Gastrocnemius medialis (tissue), 4 donors: ENCODE measurements at regions not wholly inside any gene's neighbourhood (a gene's known extent, or its start where the extent isn't known, plus 50 kb on each side); places are given as distances from the start of the nearest gene placed in this dataset.

Source experiments
- ATAC-seq, 2 donors: fragments of 150-250 bp; one replicate each; pipeline ENCODE4 v1.9.1; 2016
- DNase-seq, 2 donors: peaks; one replicate each; pipeline ENCODE4 v3.0.0-alpha.2; 2019
- H3K27ac ChIP-seq, 4 donors: fragments of 200-600 bp; sonication (generic); 1 replicate in 1 of 4; 2 replicates in 3 of 4; pipeline ENCODE4 v1.5.1; 2016 to 2018; ENCODE audit warnings: mild to moderate bottlenecking in 2 of 4, moderate library complexity in 1 of 4
- H3K27me3 ChIP-seq, 3 donors: fragments of 200-600 bp; sonication (generic) in 2 of 3; 1 replicate in 1 of 3; 2 replicates in 2 of 3; pipeline versions ENCODE4 v1.5.1 to v1.6.0; 2016 to 2019; ENCODE audit warnings: mild to moderate bottlenecking in 1 of 3, moderate library complexity in 1 of 3
- H3K36me3 ChIP-seq, 2 donors: fragments of 200-600 bp; sonication (generic) in 1 of 2; one replicate each; pipeline ENCODE4 v1.5.1; 2017 to 2018
- H3K4me1 ChIP-seq, 2 donors: fragments of 200-600 bp; sonication (generic) in 1 of 2; one replicate each; pipeline ENCODE4 v1.5.1; 2016 to 2017; ENCODE audit warnings: mild to moderate bottlenecking in 2 of 2
- H3K4me3 ChIP-seq, 4 donors: fragments of 200-600 bp; sonication (generic) in 3 of 4; 1 replicate in 1 of 4; 2 replicates in 3 of 4; pipeline ENCODE4 v1.5.1; 2016 to 2019; ENCODE audit warnings: mild to moderate bottlenecking in 2 of 4
- H3K9me3 ChIP-seq, 3 donors: fragments of 200-600 bp; sonication (generic) in 2 of 3; 1 replicate in 1 of 3; 2 replicates in 2 of 3; pipeline ENCODE4 v1.5.1; 2016 to 2019
- POLR2A ChIP-seq, 2 donors: fragments of 450-650 bp; IDR thresholded peaks; one replicate each; pipeline ENCODE4 v1.6.1; 2017; ENCODE audit warnings: antibody characterized with exemption in 2 of 2, mild to moderate bottlenecking in 2 of 2, moderate library complexity in 2 of 2
- in situ Hi-C, 4 donors: fragments of 200-750 bp; cut with MboI; loops; one replicate each; pipeline versions ENCODE4 v1.15.0 to v1.8.0; 2017; ENCODE audit warnings: low sequenced_read_pairs in 4 of 4
- intact Hi-C: fragments of 100-400 bp; cut with DNase I; formaldehyde crosslinking; loops from one replicate; pipeline ENCODE4 v1.15.1; 2023; ENCODE audit warnings: low total_unique reads
- TF ChIP-seq, protein P1 (sequence below), 5 experiments: fragments of 450-650 bp in 3 of 5; fragments of 200-600 bp in 2 of 5; sonication (generic) in 2 of 5; IDR thresholded peaks in 4 of 5; conservative IDR thresholded peaks in 1 of 5; 1 replicate in 4 of 5; 2 replicates in 1 of 5; pipeline ENCODE4 v1.5.1; 2016 to 2019; ENCODE audit warnings: antibody characterized with exemption in 5 of 5, mild to moderate bottlenecking in 3 of 5, moderate library complexity in 3 of 5

DNA sequence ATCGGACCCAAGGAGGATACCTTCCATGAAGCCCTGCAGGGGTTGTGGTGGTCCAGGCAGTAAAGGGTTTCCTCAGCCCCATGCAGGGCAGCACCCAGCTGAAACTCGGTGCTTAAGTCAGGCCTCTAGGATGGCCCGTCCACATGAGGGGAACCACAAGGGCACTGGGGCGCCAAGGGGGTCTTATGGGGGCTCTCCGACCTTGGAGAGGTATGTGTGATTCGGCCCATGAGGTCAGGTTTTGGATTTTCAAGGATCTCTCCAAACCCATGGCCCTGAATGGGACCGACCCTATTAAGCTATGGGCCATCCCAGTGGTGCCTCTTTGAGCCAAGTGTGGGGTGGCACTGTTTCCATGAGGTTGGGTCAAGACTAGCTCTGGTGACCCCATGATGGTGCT lies 233.3 kb downstream of the SNRPN start:
- Histone ChIP-seq H3K36me3 (no peaks in the 10 kb centered on the region), H3K4me3 (no peak overlapping the region), H3K4me1 (no peaks in the 10 kb centered on the region), H3K27me3 (no peaks in the 10 kb centered on the region), H3K27ac (no peak overlapping the region), H3K9me3 (no peaks in the 10 kb centered on the region)
- TF ChIP-seq, protein P1, sequence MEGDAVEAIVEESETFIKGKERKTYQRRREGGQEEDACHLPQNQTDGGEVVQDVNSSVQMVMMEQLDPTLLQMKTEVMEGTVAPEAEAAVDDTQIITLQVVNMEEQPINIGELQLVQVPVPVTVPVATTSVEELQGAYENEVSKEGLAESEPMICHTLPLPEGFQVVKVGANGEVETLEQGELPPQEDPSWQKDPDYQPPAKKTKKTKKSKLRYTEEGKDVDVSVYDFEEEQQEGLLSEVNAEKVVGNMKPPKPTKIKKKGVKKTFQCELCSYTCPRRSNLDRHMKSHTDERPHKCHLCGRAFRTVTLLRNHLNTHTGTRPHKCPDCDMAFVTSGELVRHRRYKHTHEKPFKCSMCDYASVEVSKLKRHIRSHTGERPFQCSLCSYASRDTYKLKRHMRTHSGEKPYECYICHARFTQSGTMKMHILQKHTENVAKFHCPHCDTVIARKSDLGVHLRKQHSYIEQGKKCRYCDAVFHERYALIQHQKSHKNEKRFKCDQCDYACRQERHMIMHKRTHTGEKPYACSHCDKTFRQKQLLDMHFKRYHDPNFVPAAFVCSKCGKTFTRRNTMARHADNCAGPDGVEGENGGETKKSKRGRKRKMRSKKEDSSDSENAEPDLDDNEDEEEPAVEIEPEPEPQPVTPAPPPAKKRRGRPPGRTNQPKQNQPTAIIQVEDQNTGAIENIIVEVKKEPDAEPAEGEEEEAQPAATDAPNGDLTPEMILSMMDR (IDR thresholded peaks at IDR 0.05 in 4 of 5, conservative IDR thresholded peaks at IDR 0.05 in 1 of 5), result no peak
- TF ChIP-seq POLR2A (IDR thresholded peaks at IDR 0.05), result no peak
- intact Hi-C loops, result no loop called here
- DNase-seq (no peak), ATAC-seq (no peak)
- in situ Hi-C loops, result no loop called here

DNA sequence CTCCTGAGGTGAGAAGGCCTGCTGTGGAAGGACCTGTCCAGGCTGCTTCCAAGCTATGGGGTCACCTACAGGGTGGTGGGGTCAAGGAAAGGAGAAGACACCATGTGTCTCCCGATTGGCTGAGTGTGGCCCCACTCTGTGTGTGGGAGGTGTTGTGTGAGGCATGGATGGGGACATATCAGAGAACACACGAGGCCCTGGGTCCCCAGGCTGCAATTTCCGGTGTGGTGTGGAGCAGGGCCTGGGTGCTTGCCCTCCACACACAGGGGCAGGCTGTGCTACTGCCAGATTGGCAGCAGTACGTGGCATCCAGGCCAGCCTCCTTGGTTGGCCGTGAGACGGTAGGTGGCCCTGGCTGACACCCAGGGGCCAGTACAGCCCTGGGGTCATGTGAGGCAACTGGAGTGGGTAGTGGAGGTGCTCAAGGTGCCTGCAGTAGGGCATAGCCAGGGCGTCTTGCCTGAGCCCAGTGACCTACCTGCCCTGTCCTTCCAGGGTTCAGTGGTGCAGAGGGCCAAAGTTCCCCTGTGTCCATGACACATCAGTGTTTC lies 233.8 kb downstream of the SNRPN start:
- no peaks in the 10 kb centered on the region for H3K9me3 ChIP-seq
- no peak overlapping the region for H3K4me3 ChIP-seq
- no peaks in the 10 kb centered on the region for H3K27me3 ChIP-seq
- no peak for TF ChIP-seq POLR2A (IDR thresholded peaks at IDR 0.05)
- TF ChIP-seq, protein P1 (IDR thresholded peaks at IDR 0.05 in 4 of 5, conservative IDR thresholded peaks at IDR 0.05 in 1 of 5), result no peak
- intact Hi-C loops, result no loop called here
- H3K27ac ChIP-seq, result no peak overlapping the region
- no peak for ATAC-seq
- in situ Hi-C loops, result no loop called here
- H3K36me3 ChIP-seq, result no peaks in the 10 kb centered on the region
- H3K4me1 ChIP-seq, result no peaks in the 10 kb centered on the region
- DNase-seq, result no peak

DNA sequence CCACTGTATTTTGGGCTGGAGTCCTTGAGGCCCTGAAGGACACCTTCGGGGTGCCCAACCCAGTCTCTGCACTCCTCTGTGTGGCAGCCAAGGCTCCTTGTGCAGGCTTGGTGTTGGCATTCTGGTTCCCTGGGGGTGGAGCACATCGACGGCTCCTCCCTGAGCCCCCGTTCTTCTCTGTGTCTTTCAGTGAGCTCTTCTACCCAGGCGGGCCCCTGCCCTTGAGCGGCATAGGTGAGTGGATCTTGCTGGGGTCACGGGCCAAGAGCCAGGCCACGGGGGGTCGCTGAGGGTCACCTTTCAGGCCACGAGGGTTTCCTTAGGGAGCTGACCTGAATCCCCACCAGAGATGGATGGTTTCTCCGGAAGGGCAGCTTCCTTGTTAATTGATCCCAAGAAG lies 234.8 kb downstream of the SNRPN start:
- intact Hi-C loops (no loop called here), in situ Hi-C loops (no loop called here)
- H3K9me3 ChIP-seq, result no peaks in the 10 kb centered on the region
- no peak for ATAC-seq
- no peaks in the 10 kb centered on the region for H3K4me1 ChIP-seq
- no peak overlapping the region for H3K4me3 ChIP-seq
- H3K36me3 ChIP-seq, result no peaks in the 10 kb centered on the region
- no peak for TF ChIP-seq POLR2A (IDR thresholded peaks at IDR 0.05)
- TF ChIP-seq, protein P1 (IDR thresholded peaks at IDR 0.05 in 4 of 5, conservative IDR thresholded peaks at IDR 0.05 in 1 of 5), result no peak
- DNase-seq, result no peak
- H3K27ac ChIP-seq, result no peak overlapping the region
- no peaks in the 10 kb centered on the region for H3K27me3 ChIP-seq

DNA sequence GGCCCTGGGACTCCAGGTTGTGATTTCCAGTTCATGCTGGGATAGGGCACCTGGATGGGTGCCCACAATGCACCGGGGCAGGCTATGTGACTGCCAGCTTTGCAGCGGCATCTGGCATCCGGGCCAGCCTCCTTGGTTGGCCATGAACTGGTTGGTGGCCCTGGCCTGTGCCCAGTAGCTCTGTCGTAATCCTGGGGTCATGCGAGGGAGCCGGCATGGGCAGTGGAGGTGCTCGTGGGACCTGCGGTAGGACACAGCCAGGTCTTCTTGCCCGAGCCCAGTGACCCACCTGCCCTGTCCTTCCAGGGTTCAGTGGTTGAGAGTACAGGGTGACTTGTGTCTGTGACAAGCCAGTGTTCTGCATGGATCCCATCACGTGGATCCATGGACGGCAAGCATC lies 237.9 kb downstream of the SNRPN start:
- TF ChIP-seq, protein P1 (IDR thresholded peaks at IDR 0.05 in 4 of 5, conservative IDR thresholded peaks at IDR 0.05 in 1 of 5), result no peak
- TF ChIP-seq POLR2A (IDR thresholded peaks at IDR 0.05), result no peak

DNA sequence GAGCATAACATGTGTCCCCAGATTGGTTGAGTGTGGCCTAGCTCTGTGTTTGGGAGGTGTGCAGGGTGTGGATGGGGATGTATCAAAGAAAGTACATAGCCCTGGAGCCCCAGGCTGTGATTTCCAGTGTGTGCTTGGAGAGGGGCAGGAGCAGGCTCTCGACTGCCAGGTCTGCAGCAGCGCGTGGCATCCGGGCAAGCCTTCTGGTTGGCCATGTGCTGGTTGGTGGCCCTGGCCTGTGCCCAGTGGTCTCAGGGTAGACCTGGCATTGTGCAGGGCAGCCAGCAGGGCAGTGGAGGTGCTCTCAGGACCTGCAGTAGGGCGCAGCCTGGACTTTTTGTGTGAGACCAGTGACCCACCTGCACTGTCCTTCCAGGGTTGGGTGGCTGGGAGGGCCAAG lies 231.5 kb downstream of the UBE3A start:
- Histone ChIP-seq H3K4me3 (no peak overlapping the region), H3K27me3 (no peaks in the 10 kb centered on the region), H3K27ac (no peak overlapping the region), H3K36me3 (no peaks in the 10 kb centered on the region), H3K9me3 (no peaks in the 10 kb centered on the region), H3K4me1 (no peaks in the 10 kb centered on the region)
- ATAC-seq (no peak), DNase-seq (no peak)
- intact Hi-C loops (no loop called here), in situ Hi-C loops (no loop called here)
- TF ChIP-seq, protein P1 (IDR thresholded peaks at IDR 0.05 in 4 of 5, conservative IDR thresholded peaks at IDR 0.05 in 1 of 5), result no peak

More for the DNA sequence above, 237.9 kb downstream of the SNRPN start:
- no peaks in the 10 kb centered on the region for H3K4me1 ChIP-seq
- DNase-seq (no peak), ATAC-seq (no peak)
- intact Hi-C loops (no loop called here), in situ Hi-C loops (no loop called here)
- H3K27me3 ChIP-seq, result no peaks in the 10 kb centered on the region
- H3K36me3 ChIP-seq, result no peaks in the 10 kb centered on the region
- no peak overlapping the region for H3K27ac ChIP-seq
- no peak overlapping the region for H3K4me3 ChIP-seq
- no peaks in the 10 kb centered on the region for H3K9me3 ChIP-seq
